ENCODE measurements at regions not wholly inside any gene's neighbourhood (a gene's known extent, or its start where the extent isn't known, plus 50 kb on each side); places are given as distances from the start of the nearest gene placed in this dataset.

GRCh38 chr15:93154666-93155065, 65.7 kb upstream of the RGMA start (continued):
- TF ChIP-seq FOXP4 (CRISPR knock-in tag; IDR thresholded peaks at IDR 0.05) = no peak
- TF ChIP-seq PRRX2 (CRISPR knock-in tag; IDR thresholded peaks at IDR 0.05) = no peak
- no peak for TF ChIP-seq USF2 (CRISPR knock-in tag; IDR thresholded peaks at IDR 0.05)

GRCh38 chr15:93152951-93153350, 63.9 kb upstream of the RGMA start:
- no peak for ATAC-seq
- Mint-ChIP-seq H3K9me3 (peaks cover 23% of the 10 kb centered on the region), H3K27ac (no peak overlapping the region), H3K36me3 (no peaks in the 10 kb centered on the region), H3K27me3 (ENCODE audit: low read depth) (peaks cover 6% of the 10 kb centered on the region), H3K4me3 (no peak overlapping the region), H3K4me1 (peaks cover 28% of the 10 kb centered on the region)
- ChIA-PET CTCF (interaction anchor here (0.5 to 1.7 kb wide), 5 partner anchors 10 to 181 kb away, joined by 3 to 7 read pairs (median 4); no protein-coding TSS in a partner anchor), POLR2A (no interaction called here)
- DNase-seq (ENCODE audit: low spot score) = no peak
- TF ChIP-seq PRDM15 (CRISPR knock-in tag; IDR thresholded peaks at IDR 0.05) = no peak
- no peak for TF ChIP-seq ZNF121 (CRISPR knock-in tag; IDR thresholded peaks at IDR 0.05)
- TF ChIP-seq FOXK1 (CRISPR knock-in tag; IDR thresholded peaks at IDR 0.05) = no peak
- TF ChIP-seq TEAD4 (CRISPR knock-in tag; IDR thresholded peaks at IDR 0.05) = no peak
- TF ChIP-seq TP53 (CRISPR knock-in tag; IDR thresholded peaks at IDR 0.05) = no peak
- no peak for TF ChIP-seq CTCF (IDR thresholded peaks at IDR 0.05)
- no peak for TF ChIP-seq ZNF138 (CRISPR knock-in tag; conservative IDR thresholded peaks at IDR 0.05)
- TF ChIP-seq ZNF416 (CRISPR knock-in tag; IDR thresholded peaks at IDR 0.05) = no peak
- no peak for TF ChIP-seq ZNF512 (CRISPR knock-in tag; IDR thresholded peaks at IDR 0.05; ENCODE audit: borderline replicate concordance)
- TF ChIP-seq MLX (CRISPR knock-in tag; IDR thresholded peaks at IDR 0.05) = no peak
- no peak for TF ChIP-seq GABPB1 (CRISPR knock-in tag; IDR thresholded peaks at IDR 0.05)
- TF ChIP-seq RELA (CRISPR knock-in tag; IDR thresholded peaks at IDR 0.05; ENCODE audit: borderline replicate concordance) = no peak
- TF ChIP-seq IRF2 (CRISPR knock-in tag; IDR thresholded peaks at IDR 0.05; ENCODE audit: borderline replicate concordance, low read depth) = no peak
- no peak for TF ChIP-seq ZMAT4 (CRISPR knock-in tag; IDR thresholded peaks at IDR 0.05)
- no peak for TF ChIP-seq E2F1 (CRISPR knock-in tag; IDR thresholded peaks at IDR 0.05)
- TF ChIP-seq NR3C1 (CRISPR knock-in tag; conservative IDR thresholded peaks at IDR 0.05; ENCODE audit: low read depth) = no peak
- TF ChIP-seq ATF3 (CRISPR knock-in tag; conservative IDR thresholded peaks at IDR 0.05) = no peak
- TF ChIP-seq NFE2L1 (CRISPR knock-in tag; IDR thresholded peaks at IDR 0.05) = no peak
